Left lung (tissue), 4 donors: ENCODE measurements at regions not wholly inside any gene's neighbourhood (a gene's known extent, or its start where the extent isn't known, plus 50 kb on each side); places are given as distances from the start of the nearest gene placed in this dataset.

Experiments
- ATAC-seq: fragments of 200-7000 bp; cut with Tn5 transposase; one replicate; pipeline ENCODE4 v1.9.1; 2020; ENCODE audit warnings: moderate library complexity
- DNase-seq, 4 donors: peaks; one replicate each; pipeline ENCODE4 v3.0.0-alpha.2; 2013 to 2020
- H3K27ac ChIP-seq, 2 donors: fragments of 200-600 bp; sonication (generic) in 1 of 2; one replicate each; pipeline versions ENCODE4 v1.5.0 to v1.8.0; 2020 to 2021
- H3K27me3 ChIP-seq, 2 donors: fragments of 200-600 bp; sonication (generic) in 1 of 2; one replicate each; pipeline versions ENCODE4 v1.5.0 to v1.8.0; 2020 to 2021
- H3K36me3 ChIP-seq, 2 donors: fragments of 200-600 bp; sonication (generic) in 1 of 2; one replicate each; pipeline versions ENCODE4 v1.5.0 to v1.8.0; 2020 to 2021
- H3K4me1 ChIP-seq, 2 donors: fragments of 200-600 bp; one replicate each; pipeline ENCODE4 v1.8.0; 2021
- H3K4me3 ChIP-seq, 2 donors: fragments of 200-600 bp; sonication (generic) in 1 of 2; one replicate each; pipeline versions ENCODE4 v1.5.0 to v1.8.0; 2020 to 2021; ENCODE audit warnings: mild to moderate bottlenecking in 1 of 2
- H3K9me3 ChIP-seq, 2 donors: fragments of 200-600 bp; sonication (generic) in 1 of 2; one replicate each; pipeline versions ENCODE4 v1.5.0 to v1.8.0; 2020 to 2021
- intact Hi-C, 2 donors: fragments of 100-400 bp; cut with DNase I; formaldehyde crosslinking; loops; one replicate each; pipeline versions ENCODE4 v1.11.2 to v1.14.2; 2022
- TF ChIP-seq, protein P1 (sequence below), 2 donors: fragments of 200-600 bp; sonication (generic) in 1 of 2; IDR thresholded peaks; one replicate each; pipeline versions ENCODE4 v1.5.0 to v1.8.0; 2021; ENCODE audit warnings: antibody characterized with exemption in 2 of 2
- donor health status: DM: no; HTN: yes; CAD: no.
- donor health status: DM: no; HTN: no; CAD: no.

DNA sequence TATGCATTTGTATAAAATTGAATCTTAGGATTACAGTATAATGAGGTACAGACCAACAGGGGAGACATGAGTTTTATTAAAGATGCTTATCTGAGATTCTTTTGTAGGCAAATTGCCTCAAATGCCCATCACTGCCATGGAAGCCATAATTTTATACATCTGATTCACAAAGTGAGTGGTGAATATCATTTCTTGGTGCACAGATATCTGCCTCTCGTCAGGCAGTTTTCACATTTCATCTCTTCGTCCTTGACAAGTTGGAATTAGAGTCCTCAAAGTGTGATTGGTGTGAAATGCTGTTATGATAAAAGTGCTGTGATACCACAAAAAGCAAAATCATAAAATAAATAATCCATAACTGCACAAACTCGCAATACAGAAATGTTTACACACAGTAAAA lies 1602.8 kb upstream of the DDX18 start:
- DNase-seq (no peak), ATAC-seq (no peak)
- intact Hi-C loops: no loop called here

DNA sequence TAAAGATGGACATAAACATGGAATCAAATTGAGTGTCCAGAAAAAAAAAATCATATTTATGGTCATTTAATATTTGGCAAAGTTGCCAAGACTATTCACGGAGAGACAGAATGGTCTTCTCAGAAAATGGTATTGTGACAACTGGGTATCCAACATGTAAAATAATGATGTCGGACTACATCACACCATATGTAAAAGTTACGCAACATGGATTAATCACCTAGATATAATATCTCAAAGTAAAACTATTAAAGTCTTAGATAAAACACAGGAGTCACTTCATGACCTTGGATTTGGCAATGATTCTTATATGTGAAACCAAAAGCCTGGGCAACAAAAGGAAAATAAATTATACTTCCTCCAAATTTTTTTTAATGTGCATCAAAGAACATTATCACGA lies 1591.7 kb upstream of the DDX18 start:
- Histone ChIP-seq H3K9me3 (peaks cover 0 to 27% of the 10 kb centered on the region in 2 donors), H3K36me3 (no peaks in the 10 kb centered on the region), H3K4me3 (no peak overlapping the region), H3K27ac (no peak overlapping the region), H3K27me3 (no peaks in the 10 kb centered on the region), H3K4me1 (no peaks in the 10 kb centered on the region)
- ATAC-seq (no peak), DNase-seq (no peak)
- TF ChIP-seq, protein P1, sequence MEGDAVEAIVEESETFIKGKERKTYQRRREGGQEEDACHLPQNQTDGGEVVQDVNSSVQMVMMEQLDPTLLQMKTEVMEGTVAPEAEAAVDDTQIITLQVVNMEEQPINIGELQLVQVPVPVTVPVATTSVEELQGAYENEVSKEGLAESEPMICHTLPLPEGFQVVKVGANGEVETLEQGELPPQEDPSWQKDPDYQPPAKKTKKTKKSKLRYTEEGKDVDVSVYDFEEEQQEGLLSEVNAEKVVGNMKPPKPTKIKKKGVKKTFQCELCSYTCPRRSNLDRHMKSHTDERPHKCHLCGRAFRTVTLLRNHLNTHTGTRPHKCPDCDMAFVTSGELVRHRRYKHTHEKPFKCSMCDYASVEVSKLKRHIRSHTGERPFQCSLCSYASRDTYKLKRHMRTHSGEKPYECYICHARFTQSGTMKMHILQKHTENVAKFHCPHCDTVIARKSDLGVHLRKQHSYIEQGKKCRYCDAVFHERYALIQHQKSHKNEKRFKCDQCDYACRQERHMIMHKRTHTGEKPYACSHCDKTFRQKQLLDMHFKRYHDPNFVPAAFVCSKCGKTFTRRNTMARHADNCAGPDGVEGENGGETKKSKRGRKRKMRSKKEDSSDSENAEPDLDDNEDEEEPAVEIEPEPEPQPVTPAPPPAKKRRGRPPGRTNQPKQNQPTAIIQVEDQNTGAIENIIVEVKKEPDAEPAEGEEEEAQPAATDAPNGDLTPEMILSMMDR (IDR thresholded peaks at IDR 0.05): no peak
- intact Hi-C loops: no loop called here

More for the DNA sequence above, 1602.8 kb upstream of the DDX18 start:
- TF ChIP-seq, protein P1 (IDR thresholded peaks at IDR 0.05): no peak
- Histone ChIP-seq H3K36me3 (no peaks in the 10 kb centered on the region), H3K27ac (no peak overlapping the region), H3K27me3 (no peaks in the 10 kb centered on the region), H3K4me3 (no peak overlapping the region), H3K9me3 (no peaks in the 10 kb centered on the region), H3K4me1 (no peaks in the 10 kb centered on the region)

DNA sequence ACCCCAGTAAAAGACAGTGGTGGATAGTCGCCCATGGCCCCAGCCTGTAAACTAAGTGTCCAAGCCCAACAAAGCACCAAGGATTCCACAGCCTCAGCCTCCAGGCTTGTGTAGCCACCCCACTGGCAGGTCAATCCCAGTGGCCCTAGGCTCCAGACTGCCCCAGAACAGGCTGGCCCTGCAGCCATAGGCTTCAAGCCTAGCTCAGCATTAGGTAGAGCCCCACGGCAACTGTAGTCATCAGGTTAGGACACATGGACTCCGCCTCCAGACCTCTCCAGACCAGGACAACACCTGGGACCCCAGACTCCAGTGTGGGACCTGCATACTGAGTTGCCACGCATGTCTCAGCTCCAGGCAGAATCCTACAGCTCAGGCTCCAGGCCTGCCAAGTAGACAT lies 1590.6 kb upstream of the DDX18 start:
- Histone ChIP-seq H3K27ac (no peak overlapping the region), H3K4me1 (no peaks in the 10 kb centered on the region), H3K27me3 (no peaks in the 10 kb centered on the region), H3K9me3 (peaks cover 0 to 27% of the 10 kb centered on the region in 2 donors), H3K36me3 (no peaks in the 10 kb centered on the region), H3K4me3 (no peak overlapping the region)
- DNase-seq (peak in 1 of 4 donors; percentile 19), ATAC-seq (no peak)
- TF ChIP-seq, protein P1 (IDR thresholded peaks at IDR 0.05): no peak
- intact Hi-C loops: no loop called here

DNA sequence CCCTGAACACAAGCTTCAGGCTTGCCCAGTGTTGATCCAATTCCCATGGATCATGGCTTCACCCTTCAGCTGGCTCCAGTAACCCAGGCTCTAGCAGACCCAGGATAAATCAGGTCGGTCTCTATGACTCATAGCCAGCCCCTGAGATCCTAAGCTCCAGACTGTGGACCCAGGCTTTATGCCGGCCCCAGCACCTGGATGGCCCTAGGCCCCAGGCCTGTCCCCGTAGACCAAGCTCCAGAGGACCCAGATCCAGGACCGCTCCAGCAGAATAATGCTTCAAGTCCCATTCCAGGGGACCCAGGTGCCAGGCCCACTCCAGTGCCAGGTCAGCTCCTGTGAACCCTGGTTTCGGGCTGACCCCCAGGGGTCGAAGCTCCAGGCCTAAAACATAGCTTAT lies 1589.9 kb upstream of the DDX18 start:
- TF ChIP-seq, protein P1 (IDR thresholded peaks at IDR 0.05): no peak
- ATAC-seq: no peak
- Histone ChIP-seq H3K36me3 (no peaks in the 10 kb centered on the region), H3K9me3 (peaks cover 0 to 27% of the 10 kb centered on the region in 2 donors), H3K4me1 (no peaks in the 10 kb centered on the region), H3K4me3 (no peak overlapping the region), H3K27me3 (no peaks in the 10 kb centered on the region), H3K27ac (no peak overlapping the region)
- DNase-seq: peak in 1 of 4 donors; percentile 38
- intact Hi-C loops: no loop called here

DNA sequence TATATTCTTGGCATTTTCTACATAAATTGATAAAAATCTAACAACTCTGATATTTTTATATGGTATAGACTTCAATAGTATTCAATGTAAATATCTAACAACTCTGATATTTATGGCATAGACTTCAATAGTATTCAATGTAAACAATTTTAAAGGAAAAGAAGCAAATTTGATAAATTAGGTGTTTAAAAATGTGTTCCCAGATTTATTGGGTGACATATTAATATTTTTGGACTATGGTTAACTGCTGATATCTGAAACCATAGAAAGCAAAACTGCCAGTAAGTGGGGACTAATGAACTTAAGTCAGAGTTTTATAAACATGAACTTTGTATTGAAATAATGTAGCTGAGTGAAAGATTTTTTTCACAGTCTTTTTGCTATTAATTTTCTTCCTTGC lies 1576.0 kb upstream of the DDX18 start:
- ATAC-seq (no peak), DNase-seq (no peak)
- Histone ChIP-seq H3K9me3 (peaks cover 0 to 15% of the 10 kb centered on the region in 2 donors), H3K27ac (no peak overlapping the region), H3K27me3 (no peaks in the 10 kb centered on the region), H3K36me3 (no peaks in the 10 kb centered on the region), H3K4me3 (no peak overlapping the region), H3K4me1 (no peaks in the 10 kb centered on the region)
- intact Hi-C loops: no loop called here
- TF ChIP-seq, protein P1 (IDR thresholded peaks at IDR 0.05): no peak
